H1 (cell line): ENCODE measurements at regions not wholly inside any gene's neighbourhood (a gene's known extent, or its start where the extent isn't known, plus 50 kb on each side); places are given as distances from the start of the nearest gene placed in this dataset.

Experiments used
- CTCF ChIA-PET: fragments of 300-600 bp; sonication (Branson Sonifier 250); formaldehyde crosslinking; loops from one replicate; lab custom pipeline; 2021; ENCODE audit not compliant: partially characterized antibody; lab: Charles Lee
- POLR2A ChIA-PET: fragments of 300-600 bp; sonication (Branson Sonifier 250); formaldehyde crosslinking; loops from one replicate; lab custom pipeline; 2021; ENCODE audit warnings: inconsistent platforms; ENCODE audit not compliant: partially characterized antibody; lab: Charles Lee
- DNase-seq, 2 experiments: peaks; one replicate each; pipeline versions ENCODE4 v3.0.0 to v3.0.0-alpha.2; 2010 to 2022; ENCODE audit warnings: low spot score in 2 of 2, low read depth in 1 of 2, mixed read lengths in 1 of 2
- FAIRE-seq: peaks from 2 replicates; lab custom pipeline; 2011; peaks lifted over from hg19 to GRCh38; lab: Jason Lieb, UNC
- H2AFZ ChIP-seq: 2 replicates; pipeline ENCODE4 v1.8.1; 2012; ENCODE audit warnings: low read length, inconsistent platforms
- H2AK5ac ChIP-seq: 2 replicates; pipeline ENCODE4 v1.6.1; 2013; ENCODE audit warnings: low read depth, low read length
- H2BK120ac ChIP-seq: replicated peaks from 2 replicates; pipeline ENCODE3; 2013; ENCODE audit warnings: low read depth, low read length, inconsistent platforms
- H2BK12ac ChIP-seq: 2 replicates; pipeline ENCODE4 v1.6.1; 2013; ENCODE audit warnings: low read depth, low read length
- H2BK15ac ChIP-seq: 2 replicates; pipeline ENCODE4 v1.6.1; 2013; ENCODE audit warnings: low read length
- H2BK20ac ChIP-seq: 2 replicates; pipeline ENCODE4 v1.6.1; 2013; ENCODE audit warnings: low read length
- H2BK5ac ChIP-seq: 2 replicates; pipeline ENCODE4 v1.6.1; 2013; ENCODE audit warnings: low read depth, low read length
- H3K14ac ChIP-seq: 2 replicates; pipeline ENCODE4 v1.6.1; 2013; ENCODE audit warnings: inconsistent platforms; ENCODE audit not compliant: insufficient read length
- H3K18ac ChIP-seq: 2 replicates; pipeline ENCODE4 v1.6.1; 2013; ENCODE audit warnings: low read length; ENCODE audit errors: extremely low read depth
- H3K23ac ChIP-seq: 2 replicates; pipeline ENCODE4 v1.6.1; 2013; ENCODE audit warnings: inconsistent platforms; ENCODE audit not compliant: insufficient read length
- H3K23me2 ChIP-seq: 2 replicates; pipeline ENCODE4 v1.6.1; 2013; ENCODE audit warnings: low read depth, low read length
- H3K27ac ChIP-seq: 2 replicates; pipeline ENCODE4 v1.6.1; 2011; ENCODE audit warnings: low read depth, low read length, inconsistent platforms
- H3K27me3 ChIP-seq, 4 experiments: replicated peaks in 1 of 4; 1 replicate in 1 of 4; 2 replicates in 3 of 4; pipeline versions ENCODE4 v1.6.1 to v1.8.1; 2011 to 2013; ENCODE audit warnings: low read length in 3 of 4, mild to moderate bottlenecking in 3 of 4, inconsistent platforms in 2 of 4, mixed read lengths in 2 of 4, moderate library complexity in 1 of 4; ENCODE audit not compliant: control insufficient read depth in 3 of 4, insufficient read depth in 3 of 4; ENCODE audit errors: extremely low read depth in 1 of 4
- H3K36me3 ChIP-seq, 4 experiments: 2 replicates each; pipeline versions ENCODE4 v1.6.1 to v1.8.1; 2011 to 2013; ENCODE audit warnings: mild to moderate bottlenecking in 4 of 4, low read length in 3 of 4, moderate library complexity in 2 of 4, control low read depth in 1 of 4, inconsistent platforms in 1 of 4; ENCODE audit not compliant: insufficient read depth in 4 of 4, control insufficient read depth in 2 of 4
- H3K4ac ChIP-seq: replicated peaks from 2 replicates; pipeline ENCODE3; 2013; ENCODE audit warnings: low read length, low read depth, mixed read lengths, inconsistent platforms; ENCODE audit not compliant: insufficient read length
- H3K4me1 ChIP-seq, 4 experiments: replicated peaks in 1 of 4; 1 replicate in 1 of 4; 2 replicates in 3 of 4; pipeline versions ENCODE4 v1.6.1 to v1.8.1; 2011 to 2013; ENCODE audit warnings: low read length in 3 of 4, inconsistent platforms in 2 of 4, mixed read lengths in 1 of 4; ENCODE audit not compliant: insufficient read depth in 4 of 4, control insufficient read depth in 3 of 4
- H3K4me2 ChIP-seq, 2 experiments: 2 replicates each; pipeline versions ENCODE4 v1.6.1 to v1.8.1; 2011 to 2013; ENCODE audit warnings: low read depth in 2 of 2, low read length in 2 of 2, control low read depth in 1 of 2, inconsistent platforms in 1 of 2, mild to moderate bottlenecking in 1 of 2; ENCODE audit not compliant: insufficient read depth in 1 of 2
- H3K4me3 ChIP-seq, 4 experiments: fragments of 200-600, 300-600 bp in 1 of 4; sonication (generic), shearing (Covaris generic), sonication (Bioruptor Twin) in 1 of 4; 2 replicates each; pipeline versions ENCODE4 v1.5.1 to v1.8.1; 2011 to 2016; ENCODE audit warnings: low read length in 4 of 4, low read depth in 3 of 4, control low read depth in 2 of 4, inconsistent platforms in 2 of 4, mild to moderate bottlenecking in 2 of 4, mixed read lengths in 1 of 4, moderate library complexity in 1 of 4; ENCODE audit not compliant: insufficient read depth in 2 of 4; ENCODE audit errors: extremely low read depth in 1 of 4
- H3K56ac ChIP-seq: replicated peaks from 2 replicates; pipeline ENCODE3; 2013; ENCODE audit warnings: low read depth, mild to moderate bottlenecking, mixed read lengths, low read length, inconsistent platforms; ENCODE audit not compliant: insufficient read length
- H3K79me1 ChIP-seq: 2 replicates; pipeline ENCODE4 v1.6.1; 2013; ENCODE audit warnings: low read depth, low read length, control low read depth
- H3K79me2 ChIP-seq, 2 experiments: 2 replicates each; pipeline versions ENCODE4 v1.6.1 to v1.8.1; 2012 to 2013; ENCODE audit warnings: low read length in 2 of 2, mild to moderate bottlenecking in 2 of 2, inconsistent platforms in 1 of 2; ENCODE audit not compliant: insufficient read depth in 2 of 2, control insufficient read depth in 1 of 2
- H3K9ac ChIP-seq, 4 experiments: replicated peaks in 1 of 4; 1 replicate in 1 of 4; 2 replicates in 3 of 4; pipeline versions ENCODE4 v1.6.1 to v1.8.1; 2011 to 2013; ENCODE audit warnings: low read depth in 3 of 4, low read length in 3 of 4, control low read depth in 2 of 4, mild to moderate bottlenecking in 2 of 4, moderate library complexity in 2 of 4, inconsistent platforms in 1 of 4; ENCODE audit errors: extremely low read depth in 1 of 4
- H3K9me3 ChIP-seq, 2 experiments: 2 replicates each; pipeline versions ENCODE4 v1.6.1 to v1.8.1; 2012 to 2013; ENCODE audit warnings: mild to moderate bottlenecking in 2 of 2, moderate library complexity in 2 of 2, control low read depth in 1 of 2, inconsistent platforms in 1 of 2, low read depth in 1 of 2, low read length in 1 of 2, mixed read lengths in 1 of 2; ENCODE audit not compliant: insufficient read depth in 2 of 2
- H4K20me1 ChIP-seq, 2 experiments: replicated peaks in 1 of 2; 2 replicates each; pipeline versions ENCODE3 to v1.8.1; 2011 to 2013; ENCODE audit warnings: inconsistent platforms in 2 of 2, low read length in 2 of 2, mild to moderate bottlenecking in 1 of 2; ENCODE audit not compliant: insufficient read depth in 2 of 2, control insufficient read depth in 1 of 2
- H4K5ac ChIP-seq: 2 replicates; pipeline ENCODE4 v1.6.1; 2013; ENCODE audit warnings: low read length, low read depth, mixed read lengths, inconsistent platforms; ENCODE audit not compliant: insufficient read length
- H4K8ac ChIP-seq: 2 replicates; pipeline ENCODE4 v1.8.0; 2013; ENCODE audit warnings: mild to moderate bottlenecking, moderate library complexity, low read length, inconsistent platforms; ENCODE audit not compliant: insufficient read depth; ENCODE audit errors: extremely low read depth
- H4K91ac ChIP-seq: replicated peaks from 2 replicates; pipeline ENCODE3; 2013; ENCODE audit warnings: low read length, mixed read lengths, inconsistent platforms; ENCODE audit not compliant: insufficient read length
- CEBPB ChIP-seq: IDR thresholded peaks from 2 replicates; pipeline ENCODE4 v1.6.1; 2012; ENCODE audit warnings: low read depth, low read length
- KDM1A ChIP-seq: fragments of 200-600, 300-600 bp; sonication (generic); IDR thresholded peaks from 2 replicates; pipeline ENCODE4 v1.7.1; 2016; ENCODE audit warnings: mild to moderate bottlenecking, low read length, borderline replicate concordance
- MAFK ChIP-seq: IDR thresholded peaks from 2 replicates; pipeline ENCODE4 v1.6.1; 2012; ENCODE audit warnings: low read depth, mild to moderate bottlenecking, improper control_type of control experiment, low read length
- NRF1 ChIP-seq: IDR thresholded peaks from 2 replicates; pipeline ENCODE4 v1.6.1; 2011; ENCODE audit warnings: mild to moderate bottlenecking, low read depth, low read length, improper control_type of control experiment
- RBBP5 ChIP-seq: IDR thresholded peaks from 2 replicates; pipeline ENCODE4 v1.7.1; 2012; ENCODE audit warnings: low read depth, mild to moderate bottlenecking, inconsistent platforms, low read length, moderate library complexity, borderline replicate concordance
- RFX5 ChIP-seq: IDR thresholded peaks from 2 replicates; pipeline ENCODE4 v1.6.1; 2011; ENCODE audit warnings: low read depth, low read length, improper control_type of control experiment, borderline replicate concordance
- RNF2 ChIP-seq: fragments of 200-900, 300-1000 bp; sonication (generic); IDR thresholded peaks from 2 replicates; pipeline ENCODE4 v1.7.1; 2016; ENCODE audit warnings: borderline replicate concordance, low read depth, mild to moderate bottlenecking, antibody characterized with exemption, low read length; ENCODE audit not compliant: poor library complexity, severe bottlenecking; ENCODE audit errors: missing control alignments
- SAP30 ChIP-seq: fragments of 300-600 bp; sonication (generic); IDR thresholded peaks from 2 replicates; pipeline ENCODE4 v1.7.1; 2012; ENCODE audit warnings: low read length, moderate library complexity, mild to moderate bottlenecking, inconsistent platforms; ENCODE audit not compliant: insufficient read depth, insufficient replicate concordance
- TBP ChIP-seq: IDR thresholded peaks from 2 replicates; pipeline ENCODE4 v1.6.1; 2011; ENCODE audit warnings: low read depth, low read length, improper control_type of control experiment
- ZNF274 ChIP-seq: IDR thresholded peaks from 2 replicates; pipeline ENCODE4 v1.7.0; 2012; ENCODE audit warnings: low read length, borderline replicate concordance; ENCODE audit errors: extremely low read depth
- WGBS, 2 experiments: shearing (Covaris generic) in 1 of 2; methylation state at CpG; one replicate each; pipeline versions ENCODE4 v1.1.6 to v1.1.7; 2013 to 2015; ENCODE audit warnings: low lambda C conversion rate in 2 of 2, mixed read lengths in 2 of 2, inconsistent platforms in 1 of 2, low coverage in 1 of 2, missing lambda C conversion rate in 1 of 2; ENCODE audit not compliant: insufficient replicate concordance in 2 of 2, insufficient coverage in 1 of 2, insufficient read length in 1 of 2; ENCODE audit errors: extremely low coverage in 1 of 2, missing lambda C conversion rate in 1 of 2; 5-methylcytosine and 5-hydroxymethylcytosine counted together
- TF ChIP-seq, protein P1 (sequence below): IDR thresholded peaks from 2 replicates; pipeline ENCODE4 v1.6.1; 2012; ENCODE audit warnings: low read length, inconsistent platforms

DNA sequence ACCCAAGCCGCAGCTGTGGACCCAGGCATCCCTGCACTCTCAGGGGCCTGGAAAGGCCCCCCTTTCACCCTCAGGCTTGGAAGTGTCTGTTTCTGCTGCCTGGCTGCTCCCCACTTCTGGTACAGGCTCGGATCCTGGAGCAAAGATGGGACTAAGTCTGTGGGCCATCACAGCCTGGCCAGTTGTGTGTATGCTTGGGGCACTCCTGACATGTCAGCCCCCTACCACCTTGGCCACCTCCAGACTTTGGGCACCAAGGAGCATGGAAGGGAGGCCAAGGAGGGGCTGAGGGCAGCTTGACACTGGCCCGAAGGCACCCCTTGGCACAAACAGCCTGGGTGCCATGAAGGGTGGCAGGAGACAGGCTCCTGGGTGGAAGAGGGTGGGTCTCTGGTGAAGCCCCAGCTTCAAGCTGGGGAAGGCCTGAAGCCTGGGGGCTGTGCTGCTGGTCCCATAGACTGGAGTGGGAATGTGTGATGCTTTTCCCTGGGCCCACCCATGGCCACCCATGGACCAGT lies 799.4 kb upstream of the AGA start:
- Histone ChIP-seq H3K27me3 (no peaks in the 10 kb centered on the region), H3K27ac (no peak overlapping the region), H3K4me3 (no peak overlapping the region), H3K18ac (no peak overlapping the region), H3K36me3 (no peaks in the 10 kb centered on the region), H2AK5ac (no peak overlapping the region), H3K23ac (no peak overlapping the region), H3K9ac (no peak overlapping the region), H2BK12ac (no peak overlapping the region), H3K4me2 (no peak overlapping the region), H3K4me1 (no peaks in the 10 kb centered on the region), H3K79me1 (no peaks in the 10 kb centered on the region), H2BK15ac (no peak overlapping the region), H3K56ac (no peak overlapping the region), H3K79me2 (no peaks in the 10 kb centered on the region), H4K8ac (no peak overlapping the region), H3K9me3 (peaks cover 2 to 21% of the 10 kb centered on the region in 2 experiments; a peak in 1 of 4 replicates), H4K5ac (no peak overlapping the region), H2BK120ac (no peak overlapping the region), H2AFZ (no peak overlapping the region), H4K20me1 (peaks cover 0 to 1% of the 10 kb centered on the region in 2 experiments), H3K14ac (no peak overlapping the region), H4K91ac (no peak overlapping the region), H3K23me2 (no peaks in the 10 kb centered on the region), H2BK20ac (no peak overlapping the region), H2BK5ac (no peak overlapping the region), H3K4ac (no peak overlapping the region)
- FAIRE-seq: no peak
- POLR2A ChIA-PET: no interaction called here
- 69% methylated on average over 3 of the region's 3 CpGs; no CpG with 5 or more reads in 1 of the 2 experiments for WGBS, 2 experiments
- no peak for DNase-seq
- CTCF ChIA-PET: interaction anchor here (2.1 kb wide), 1 partner anchor 35 kb away, joined by 6 read pairs; no protein-coding TSS in a partner anchor
- no peak for TF ChIP-seq RNF2
- TF ChIP-seq RFX5: no peak
- TF ChIP-seq, protein P1, sequence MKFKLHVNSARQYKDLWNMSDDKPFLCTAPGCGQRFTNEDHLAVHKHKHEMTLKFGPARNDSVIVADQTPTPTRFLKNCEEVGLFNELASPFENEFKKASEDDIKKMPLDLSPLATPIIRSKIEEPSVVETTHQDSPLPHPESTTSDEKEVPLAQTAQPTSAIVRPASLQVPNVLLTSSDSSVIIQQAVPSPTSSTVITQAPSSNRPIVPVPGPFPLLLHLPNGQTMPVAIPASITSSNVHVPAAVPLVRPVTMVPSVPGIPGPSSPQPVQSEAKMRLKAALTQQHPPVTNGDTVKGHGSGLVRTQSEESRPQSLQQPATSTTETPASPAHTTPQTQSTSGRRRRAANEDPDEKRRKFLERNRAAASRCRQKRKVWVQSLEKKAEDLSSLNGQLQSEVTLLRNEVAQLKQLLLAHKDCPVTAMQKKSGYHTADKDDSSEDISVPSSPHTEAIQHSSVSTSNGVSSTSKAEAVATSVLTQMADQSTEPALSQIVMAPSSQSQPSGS: no peak
- TF ChIP-seq RBBP5: no peak
- TF ChIP-seq NRF1: no peak
- TF ChIP-seq ZNF274: no peak
- TF ChIP-seq SAP30: no peak
- TF ChIP-seq CEBPB: no peak
- no peak for TF ChIP-seq TBP
- TF ChIP-seq KDM1A: no peak
- TF ChIP-seq MAFK: no peak
